CD4-positive, CD25-positive, alpha-beta regulatory T cell (primary cell): ENCODE measurements at regions not wholly inside any gene's neighbourhood (a gene's known extent, or its start where the extent isn't known, plus 50 kb on each side); places are given as distances from the start of the nearest gene placed in this dataset.
"Not testable (repeated sequence)": the region's sequence is repeated elsewhere in the genome, so short reads cannot be mapped to it uniquely, and the experiment has no call there.

Experiments used
- ATAC-seq, 2 donors: fragments of 150-1000 bp; cut with Tn5 transposase; one replicate each; pipeline ENCODE4 v1.10.0; 2021; ENCODE audit warnings: low read depth in 2 of 2, moderate number of reproducible peaks in 2 of 2, moderate library complexity in 1 of 2
- DNase-seq, 3 donors: peaks; one replicate each; pipeline versions ENCODE4 v3.0.0 to v3.0.0-alpha.2; 2012 to 2022; ENCODE audit warnings: mixed read lengths in 1 of 3
- H3K27ac ChIP-seq: one replicate; pipeline ENCODE4 v1.7.0; 2013; ENCODE audit warnings: mild to moderate bottlenecking, low read length; ENCODE audit not compliant: insufficient read depth, poor library complexity, severe bottlenecking
- H3K27me3 ChIP-seq: one replicate; pipeline ENCODE4 v1.7.0; 2013; ENCODE audit warnings: low read length; ENCODE audit not compliant: control insufficient read depth, insufficient read depth
- H3K36me3 ChIP-seq: one replicate; pipeline ENCODE4 v1.7.0; 2013; ENCODE audit warnings: mild to moderate bottlenecking, low read length, moderate library complexity; ENCODE audit not compliant: control insufficient read depth, insufficient read depth
- H3K4me1 ChIP-seq: 2 replicates; pipeline ENCODE4 v1.7.0; 2013; ENCODE audit warnings: mild to moderate bottlenecking, low read length; ENCODE audit not compliant: insufficient read depth, control insufficient read depth, poor library complexity, severe bottlenecking
- H3K4me3 ChIP-seq: one replicate; pipeline ENCODE4 v1.7.0; 2013; ENCODE audit warnings: low read depth, mild to moderate bottlenecking, low read length, moderate library complexity
- H3K9me3 ChIP-seq, 2 experiments: 1 replicate in 1 of 2; 2 replicates in 1 of 2; pipeline ENCODE4 v1.7.0; 2013; ENCODE audit warnings: low read length in 2 of 2, mild to moderate bottlenecking in 1 of 2, moderate library complexity in 1 of 2; ENCODE audit not compliant: control insufficient read depth in 2 of 2
- H3K27ac Mint-ChIP-seq, 3 donors: one replicate each; pipeline ENCODE4 v1.8.0; 2020 to 2022; ENCODE audit warnings: mild to moderate bottlenecking in 3 of 3, mixed read lengths in 3 of 3, moderate library complexity in 2 of 3
- H3K27me3 Mint-ChIP-seq: one replicate; pipeline ENCODE4 v1.8.0; 2022; ENCODE audit warnings: mild to moderate bottlenecking, mixed read lengths
- H3K36me3 Mint-ChIP-seq: one replicate; pipeline ENCODE4 v1.8.0; 2020; ENCODE audit warnings: mixed read lengths
- H3K4me1 Mint-ChIP-seq, 4 donors: one replicate each; pipeline ENCODE4 v1.8.0; 2020 to 2022; ENCODE audit warnings: mixed read lengths in 4 of 4, mild to moderate bottlenecking in 1 of 4
- H3K4me3 Mint-ChIP-seq, 4 donors: one replicate each; pipeline ENCODE4 v1.8.0; 2020 to 2022; ENCODE audit warnings: mild to moderate bottlenecking in 4 of 4, mixed read lengths in 4 of 4, moderate library complexity in 3 of 4
- H3K9me3 Mint-ChIP-seq, 7 donors: one replicate each; pipeline ENCODE4 v1.8.0; 2020 to 2022; ENCODE audit warnings: mixed read lengths in 7 of 7, mild to moderate bottlenecking in 3 of 7, moderate library complexity in 2 of 7

GRCh38 chr1:173347282-173347818 is 129.8 kb upstream of the PRDX6 start:
- H3K4me3 Mint-ChIP-seq: no peak overlapping the region
- Histone ChIP-seq H3K36me3 (peaks cover 3% of the 10 kb centered on the region), H3K4me1 (no peaks in the 10 kb centered on the region), H3K27ac (no peak overlapping the region), H3K4me3 (no peak overlapping the region), H3K27me3 (no peaks in the 10 kb centered on the region), H3K9me3 (peaks cover 0 to 4% of the 10 kb centered on the region in 2 experiments)
- H3K27me3 Mint-ChIP-seq: no peaks in the 10 kb centered on the region
- peaks cover 0 to 4% (median 0%) of the 10 kb centered on the region in 4 donors for H3K4me1 Mint-ChIP-seq
- ATAC-seq (no peak), DNase-seq (no peak)
- no peak overlapping the region for H3K27ac Mint-ChIP-seq
- H3K9me3 Mint-ChIP-seq: peaks cover 0 to 7% (median 4%) of the 10 kb centered on the region in 7 donors
- peaks cover 15% of the 10 kb centered on the region for H3K36me3 Mint-ChIP-seq

DNA sequence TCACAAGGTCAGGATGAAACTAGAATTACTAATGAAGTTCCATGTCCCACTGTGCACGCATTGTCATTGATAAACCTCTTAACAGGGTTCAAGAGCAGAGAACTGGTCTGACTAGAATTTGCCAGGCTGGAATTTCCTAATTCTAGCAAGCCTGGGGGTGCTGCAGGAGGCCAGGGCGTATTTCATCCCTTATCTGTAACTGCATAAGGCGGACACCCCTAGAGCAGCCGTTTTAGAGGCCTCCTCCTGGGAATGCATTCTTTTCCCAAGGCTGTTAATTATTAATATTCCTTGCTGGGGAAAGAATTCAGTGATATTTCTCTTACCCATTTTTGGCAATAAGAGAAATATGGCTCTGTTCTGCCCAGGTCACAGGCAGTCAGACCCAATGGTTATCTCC is 124.5 kb upstream of the PRDX6 start:
- ATAC-seq, H3K4me3 Mint-ChIP-seq, H3K9me3 ChIP-seq, H3K27ac ChIP-seq, H3K27me3 Mint-ChIP-seq, H3K4me3 ChIP-seq, H3K4me1 ChIP-seq, H3K27me3 ChIP-seq, DNase-seq, H3K36me3 ChIP-seq, H3K27ac Mint-ChIP-seq: not testable (repeated sequence)
- H3K4me1 Mint-ChIP-seq: peaks cover 0 to 14% (median 12%) of the 10 kb centered on the region in 4 donors
- peaks cover 33% of the 10 kb centered on the region for H3K36me3 Mint-ChIP-seq
- H3K9me3 Mint-ChIP-seq: peaks cover 0 to 23% (median 4%) of the 10 kb centered on the region in 7 donors

GRCh38 chr1:173353350-173353749 is 123.8 kb upstream of the PRDX6 start:
- Mint-ChIP-seq H3K36me3 (peaks cover 32% of the 10 kb centered on the region), H3K27me3 (no peaks in the 10 kb centered on the region), H3K27ac (no peak overlapping the region), H3K4me1 (peaks cover 0 to 15% (median 12%) of the 10 kb centered on the region in 4 donors), H3K4me3 (no peak overlapping the region), H3K9me3 (peaks cover 0 to 23% (median 4%) of the 10 kb centered on the region in 7 donors)
- no peaks in the 10 kb centered on the region for H3K27me3 ChIP-seq
- no peak overlapping the region for H3K4me3 ChIP-seq
- H3K4me1 ChIP-seq: no peaks in the 10 kb centered on the region
- peaks cover 0 to 4% of the 10 kb centered on the region in 2 experiments for H3K9me3 ChIP-seq
- H3K27ac ChIP-seq: no peak overlapping the region
- ATAC-seq (no peak), DNase-seq (no peak)
- no peaks in the 10 kb centered on the region for H3K36me3 ChIP-seq

DNA sequence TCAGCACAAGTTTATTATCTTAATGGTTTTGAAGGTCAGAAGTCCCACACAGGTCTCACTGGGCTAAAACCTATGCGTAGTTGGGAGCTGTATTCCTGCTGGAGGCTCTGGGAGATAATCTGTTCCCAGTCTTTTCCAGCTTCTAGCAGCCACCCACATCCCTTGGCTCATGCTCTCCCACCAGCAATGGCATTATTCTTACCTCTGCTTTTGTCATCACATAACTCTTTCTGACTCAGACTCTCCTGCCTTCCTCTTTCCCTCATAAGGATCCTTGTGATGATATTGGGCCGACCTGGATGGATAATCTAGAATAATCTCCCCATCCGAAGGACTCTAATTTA is 122.2 kb upstream of the PRDX6 start:
- Histone ChIP-seq H3K27ac (no peak overlapping the region), H3K9me3 (peaks cover 0 to 4% of the 10 kb centered on the region in 2 experiments), H3K27me3 (no peaks in the 10 kb centered on the region), H3K4me1 (no peaks in the 10 kb centered on the region), H3K4me3 (no peak overlapping the region), H3K36me3 (no peaks in the 10 kb centered on the region)
- H3K4me3 Mint-ChIP-seq: no peak overlapping the region
- no peak for ATAC-seq
- H3K27ac Mint-ChIP-seq: no peak overlapping the region
- no peaks in the 10 kb centered on the region for H3K27me3 Mint-ChIP-seq
- H3K9me3 Mint-ChIP-seq: peaks cover 0 to 23% (median 4%) of the 10 kb centered on the region in 7 donors
- H3K4me1 Mint-ChIP-seq: peaks cover 0 to 19% (median 12%) of the 10 kb centered on the region in 4 donors
- DNase-seq: no peak
- peaks cover 33% of the 10 kb centered on the region for H3K36me3 Mint-ChIP-seq

DNA sequence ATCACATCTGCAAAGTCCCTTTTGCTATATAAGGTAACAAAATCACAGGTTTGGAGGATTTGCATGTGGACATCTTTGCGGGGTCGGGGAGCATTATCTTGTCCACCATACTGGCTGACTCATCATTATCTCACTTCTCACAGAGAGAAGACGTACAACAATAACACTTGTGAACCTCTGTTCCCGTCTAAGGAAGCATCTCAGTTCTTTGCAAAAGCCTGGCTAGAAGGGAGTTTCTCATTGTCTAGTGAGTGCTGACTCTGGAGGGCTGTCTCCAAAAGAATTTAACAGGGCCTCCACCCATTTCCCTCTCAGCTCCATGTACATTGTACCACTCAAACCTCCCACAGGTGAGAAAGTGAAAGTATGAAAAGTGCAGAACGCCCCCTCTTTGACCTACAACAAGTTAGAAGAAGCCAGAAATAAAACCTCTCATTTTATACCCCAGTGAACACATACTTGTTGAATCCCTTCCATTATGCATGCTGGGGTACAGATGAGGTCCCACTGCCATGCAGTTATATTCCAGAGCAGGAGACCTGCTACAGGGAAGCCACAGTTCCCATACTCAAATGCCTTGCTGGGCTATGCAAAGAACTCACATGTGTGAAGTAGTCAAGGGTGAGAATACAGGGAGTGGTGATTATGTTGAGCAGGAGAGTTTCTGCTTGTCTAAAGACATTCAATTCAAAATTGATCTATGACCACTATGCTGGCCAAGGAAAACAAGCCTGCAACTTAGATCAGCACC is 121.7 kb upstream of the PRDX6 start:
- H3K36me3 Mint-ChIP-seq: peaks cover 33% of the 10 kb centered on the region
- H3K9me3 ChIP-seq: peaks cover 0 to 4% of the 10 kb centered on the region in 2 experiments
- H3K27me3 Mint-ChIP-seq: no peaks in the 10 kb centered on the region
- DNase-seq (no peak), ATAC-seq (peak in 1 of 2 donors; percentile 31)
- H3K4me3 Mint-ChIP-seq: peak overlapping the region in 1 of 4 donors; percentile 28
- peaks cover 0 to 23% (median 4%) of the 10 kb centered on the region in 7 donors for H3K9me3 Mint-ChIP-seq
- no peak overlapping the region for H3K27ac ChIP-seq
- H3K36me3 ChIP-seq: no peaks in the 10 kb centered on the region
- peak overlapping the region; percentile 14 for H3K4me3 ChIP-seq
- no peaks in the 10 kb centered on the region for H3K4me1 ChIP-seq
- H3K27ac Mint-ChIP-seq: no peak overlapping the region
- peaks cover 0 to 20% (median 13%) of the 10 kb centered on the region in 4 donors for H3K4me1 Mint-ChIP-seq
- no peaks in the 10 kb centered on the region for H3K27me3 ChIP-seq

DNA sequence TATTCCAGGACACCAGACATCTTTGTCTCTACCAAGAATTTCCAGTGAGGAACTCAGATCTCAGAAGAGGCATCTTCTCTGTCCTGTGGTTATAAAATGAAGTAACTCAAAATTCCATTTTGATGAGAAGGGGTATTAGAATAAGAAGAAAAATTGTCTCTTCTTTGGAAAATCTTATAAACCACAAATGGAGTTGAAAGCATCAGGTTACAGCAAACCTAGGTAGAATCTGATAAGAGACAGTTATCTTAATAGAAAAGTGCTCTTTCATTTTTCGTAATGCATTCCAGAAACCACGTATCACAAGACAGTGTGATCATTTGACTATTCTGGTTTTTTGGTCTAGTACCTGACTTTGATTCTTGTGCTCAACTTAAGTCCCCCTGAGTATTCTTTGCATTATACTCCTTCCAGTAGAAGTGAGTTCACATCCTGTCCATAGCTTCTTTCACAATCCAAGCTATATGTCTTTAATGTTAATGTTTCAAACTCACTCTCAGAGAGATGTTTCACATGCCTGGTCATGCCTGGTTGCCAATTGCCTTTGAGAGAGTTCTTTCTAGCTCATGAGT is 120.9 kb upstream of the PRDX6 start:
- H3K9me3 ChIP-seq: peaks cover 0 to 4% of the 10 kb centered on the region in 2 experiments
- H3K4me3 ChIP-seq: no peak overlapping the region
- H3K4me1 ChIP-seq: no peaks in the 10 kb centered on the region
- Mint-ChIP-seq H3K27me3 (no peaks in the 10 kb centered on the region), H3K27ac (no peak overlapping the region), H3K4me3 (no peak overlapping the region), H3K36me3 (peaks cover 30% of the 10 kb centered on the region), H3K9me3 (peaks cover 0 to 23% (median 2%) of the 10 kb centered on the region in 7 donors), H3K4me1 (peaks cover 0 to 27% (median 16%) of the 10 kb centered on the region in 4 donors)
- no peak overlapping the region for H3K27ac ChIP-seq
- DNase-seq (no peak), ATAC-seq (no peak)
- H3K36me3 ChIP-seq: no peaks in the 10 kb centered on the region
- no peaks in the 10 kb centered on the region for H3K27me3 ChIP-seq

GRCh38 chr1:173360487-173361063 is 116.6 kb upstream of the PRDX6 start:
- DNase-seq (no peak), ATAC-seq (no peak)
- H3K4me1 ChIP-seq: no peaks in the 10 kb centered on the region
- Mint-ChIP-seq H3K27me3 (no peaks in the 10 kb centered on the region), H3K4me1 (peaks cover 0 to 24% (median 12%) of the 10 kb centered on the region in 4 donors), H3K9me3 (peaks cover 0 to 3% (median 0%) of the 10 kb centered on the region in 7 donors), H3K36me3 (peaks cover 8% of the 10 kb centered on the region), H3K27ac (peak overlapping the region in 1 of 3 donors; percentile 13), H3K4me3 (no peak overlapping the region)
- no peaks in the 10 kb centered on the region for H3K9me3 ChIP-seq
- no peaks in the 10 kb centered on the region for H3K36me3 ChIP-seq
- no peaks in the 10 kb centered on the region for H3K27me3 ChIP-seq
- H3K4me3 ChIP-seq: no peak overlapping the region
- H3K27ac ChIP-seq: no peak overlapping the region
